ENCODE measurements at regions not wholly inside any gene's neighbourhood (a gene's known extent, or its start where the extent isn't known, plus 50 kb on each side); places are given as distances from the start of the nearest gene placed in this dataset.
"Not testable (repeated sequence)": the region's sequence is repeated elsewhere in the genome, so short reads cannot be mapped to it uniquely, and the experiment has no call there.

- DNase-seq (ENCODE audit: low spot score) = no peak
Measured at GRCh38 chr4:181777518-181777917, 465.7 kb upstream of the TENM3 start.

GRCh38 chr4:181784881-181785280 is 458.3 kb upstream of the TENM3 start:
- DNase-seq (ENCODE audit: low spot score) = no peak

GRCh38 chr4:181792641-181793040 is 450.6 kb upstream of the TENM3 start:
- DNase-seq (ENCODE audit: low spot score) = no peak

GRCh38 chr4:181793096-181793495 is 450.1 kb upstream of the TENM3 start:
- no peak for DNase-seq (ENCODE audit: low spot score)

GRCh38 chr4:181796502-181796901 is 446.7 kb upstream of the TENM3 start:
- DNase-seq (ENCODE audit: low spot score) = no peak

- DNase-seq (ENCODE audit: low spot score) = no peak
Measured at GRCh38 chr4:181798536-181798935, 444.7 kb upstream of the TENM3 start.

- no peak for DNase-seq (ENCODE audit: low spot score)
Measured at GRCh38 chr4:181799561-181800069, 443.6 kb upstream of the TENM3 start.

- DNase-seq (ENCODE audit: low spot score) = no peak
Measured at GRCh38 chr4:181802207-181802606, 441.0 kb upstream of the TENM3 start.

GRCh38 chr4:181807771-181808170 is 435.4 kb upstream of the TENM3 start:
- no peak for DNase-seq (ENCODE audit: low spot score)

GRCh38 chr4:181810711-181811110 is 432.5 kb upstream of the TENM3 start:
- DNase-seq (ENCODE audit: low spot score) = no peak

GRCh38 chr4:181811550-181811949 is 431.7 kb upstream of the TENM3 start:
- not testable (repeated sequence) for DNase-seq (ENCODE audit: low spot score)

GRCh38 chr4:181819946-181820345 is 423.3 kb upstream of the TENM3 start:
- peak; percentile 7 for DNase-seq (ENCODE audit: low spot score)

- no peak for DNase-seq (ENCODE audit: low spot score)
Measured at GRCh38 chr4:181820553-181820952, 422.6 kb upstream of the TENM3 start.

GRCh38 chr4:181821039-181822004 is 421.9 kb upstream of the TENM3 start:
- DNase-seq (ENCODE audit: low spot score) = no peak

GRCh38 chr4:181822005-181822375 is 421.2 kb upstream of the TENM3 start:
- DNase-seq (ENCODE audit: low spot score) = no peak

GRCh38 chr4:181823183-181823582 is 420.0 kb upstream of the TENM3 start:
- no peak for DNase-seq (ENCODE audit: low spot score)

GRCh38 chr4:181823645-181824044 is 419.6 kb upstream of the TENM3 start:
- DNase-seq (ENCODE audit: low spot score) = no peak

- no peak for DNase-seq (ENCODE audit: low spot score)
Measured at GRCh38 chr4:181825564-181825963, 417.6 kb upstream of the TENM3 start.

GRCh38 chr4:181827246-181827645 is 416.0 kb upstream of the TENM3 start:
- no peak for DNase-seq (ENCODE audit: low spot score)

GRCh38 chr4:181830404-181831035 is 412.7 kb upstream of the TENM3 start:
- DNase-seq (ENCODE audit: low spot score) = no peak

GRCh38 chr4:181834071-181834470 is 409.1 kb upstream of the TENM3 start:
- DNase-seq (ENCODE audit: low spot score) = no peak

GRCh38 chr4:181835348-181835747 is 407.9 kb upstream of the TENM3 start:
- DNase-seq (ENCODE audit: low spot score) = no peak

GRCh38 chr4:181838253-181838652 is 404.9 kb upstream of the TENM3 start:
- DNase-seq (ENCODE audit: low spot score) = no peak

Measured in umbilical cord (tissue), 1 donor.